Activated CD4-positive, alpha-beta T cell treated with anti-CD3 and anti-CD28 coated beads, Interleukin-2, Interleukin-4, amounts not matched to agents 100 ng/mL and 50 ng/mL, durations not matched to agents 16 hours and 8 hours (primary cell): ENCODE measurements at regions not wholly inside any gene's neighbourhood (a gene's known extent, or its start where the extent isn't known, plus 50 kb on each side); places are given as distances from the start of the nearest gene placed in this dataset.

ENCODE experiments used
- DNase-seq: peaks from one replicate; pipeline ENCODE4 v3.0.0-alpha.2; 2020; ENCODE audit warnings: low spot score

GRCh38 chr18:10009321-10010144 is 95.7 kb downstream of the VAPA start:
- no peak for DNase-seq

GRCh38 chr18:10010611-10011015 is 96.8 kb downstream of the VAPA start:
- no peak for DNase-seq

- DNase-seq, result no peak
Observed at GRCh38 chr18:10011061-10011460, 97.2 kb downstream of the VAPA start.

DNA sequence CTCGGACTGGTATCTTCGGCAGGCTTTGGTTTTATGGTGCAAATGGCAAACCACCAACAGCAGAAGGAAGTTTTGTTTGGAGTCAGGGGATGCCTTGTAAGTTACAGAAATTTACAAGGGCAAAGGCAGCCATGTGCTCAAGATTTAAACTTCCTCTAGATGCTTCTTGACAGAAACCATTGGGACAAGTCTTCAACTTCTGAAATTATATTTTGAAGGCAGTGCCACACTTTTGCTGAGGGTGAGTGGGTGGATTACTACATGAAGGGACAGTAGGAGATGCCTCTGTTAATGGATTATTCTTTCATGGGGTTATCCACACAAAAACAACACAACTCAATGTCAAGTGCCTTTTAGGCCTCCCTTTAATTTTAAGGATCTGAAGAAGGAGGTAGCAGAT is 97.9 kb downstream of the VAPA start:
- no peak for DNase-seq

DNA sequence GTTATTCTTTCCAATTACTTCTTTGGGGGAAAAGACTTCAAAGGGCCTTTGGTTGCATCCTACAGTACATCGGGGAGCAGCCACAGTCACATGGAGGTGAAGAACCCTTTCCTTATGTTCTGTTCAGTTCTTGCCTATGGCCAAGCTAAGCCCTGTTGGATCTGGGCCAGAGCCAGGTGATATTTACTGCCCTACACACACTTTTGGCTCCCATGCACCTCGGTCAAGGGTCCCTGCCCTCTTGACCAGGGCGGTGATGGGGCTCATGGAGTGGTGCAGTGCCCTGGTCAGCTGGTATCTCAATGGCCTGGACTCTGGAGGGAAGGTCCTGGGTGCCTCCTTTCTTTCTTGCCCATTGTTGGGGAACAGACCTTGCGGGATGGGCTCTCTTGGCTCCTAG is 98.7 kb downstream of the VAPA start:
- no peak for DNase-seq

DNA sequence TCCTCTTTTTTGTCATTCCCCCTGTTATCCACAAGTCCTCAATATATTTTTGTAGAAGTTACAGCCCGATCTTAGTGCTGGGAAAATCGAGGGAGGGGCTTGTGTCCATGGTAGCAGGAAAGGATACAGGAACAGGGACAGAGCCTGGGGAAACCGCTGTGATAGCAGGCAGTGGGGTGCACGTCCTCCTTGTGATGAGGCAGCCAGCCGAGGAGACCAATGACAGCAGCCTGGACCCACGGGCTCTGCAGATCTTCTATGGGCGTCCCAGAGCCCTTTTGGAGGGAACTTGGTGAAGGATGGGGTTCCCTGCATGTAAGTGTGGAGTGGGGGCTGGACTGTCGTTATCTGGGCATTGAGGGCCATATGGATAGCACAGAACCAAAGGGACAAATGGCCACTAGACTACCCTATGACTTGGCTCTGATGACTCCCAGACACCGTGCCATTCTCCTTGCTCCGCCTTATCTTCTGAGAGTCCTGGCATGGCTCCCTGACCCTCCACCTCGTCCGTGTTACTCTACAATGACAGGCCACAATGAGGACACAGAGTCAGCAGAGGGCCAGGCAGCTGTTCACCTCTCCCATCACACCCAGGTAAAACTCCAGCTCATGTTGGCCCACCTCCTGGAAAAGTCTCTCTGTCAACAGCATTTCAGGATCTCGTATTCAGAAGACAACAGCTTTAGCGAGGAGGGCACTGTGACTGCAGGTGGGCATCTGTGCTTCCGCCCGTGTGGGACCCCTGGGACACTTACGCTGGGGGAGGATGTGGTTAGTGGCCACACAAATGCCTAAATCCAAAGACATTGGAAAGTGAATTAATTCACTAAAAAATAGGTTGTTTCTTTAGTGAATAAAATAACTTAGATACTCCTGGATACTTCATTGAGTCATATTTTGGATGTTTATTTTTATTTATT is 100.1 kb downstream of the VAPA start:
- no peak for DNase-seq

GRCh38 chr18:10015288-10015701 is 101.5 kb downstream of the VAPA start:
- no peak for DNase-seq

GRCh38 chr18:10015941-10016819 is 102.4 kb downstream of the VAPA start:
- DNase-seq, result no peak

GRCh38 chr18:10017043-10017442 is 103.2 kb downstream of the VAPA start:
- DNase-seq, result no peak

- no peak for DNase-seq
Observed at GRCh38 chr18:10018289-10018688, 104.5 kb downstream of the VAPA start.

- DNase-seq, result no peak
Observed at GRCh38 chr18:10020171-10020570, 106.4 kb downstream of the VAPA start.

GRCh38 chr18:10022365-10022764 is 108.5 kb downstream of the VAPA start:
- DNase-seq, result no peak

GRCh38 chr18:10023853-10024570 is 110.2 kb downstream of the VAPA start:
- DNase-seq, result no peak

- no peak for DNase-seq
Observed at GRCh38 chr18:10025711-10026670, 112.2 kb downstream of the VAPA start.

- DNase-seq, result no peak
Observed at GRCh38 chr18:10027031-10027430, 113.2 kb downstream of the VAPA start.

DNA sequence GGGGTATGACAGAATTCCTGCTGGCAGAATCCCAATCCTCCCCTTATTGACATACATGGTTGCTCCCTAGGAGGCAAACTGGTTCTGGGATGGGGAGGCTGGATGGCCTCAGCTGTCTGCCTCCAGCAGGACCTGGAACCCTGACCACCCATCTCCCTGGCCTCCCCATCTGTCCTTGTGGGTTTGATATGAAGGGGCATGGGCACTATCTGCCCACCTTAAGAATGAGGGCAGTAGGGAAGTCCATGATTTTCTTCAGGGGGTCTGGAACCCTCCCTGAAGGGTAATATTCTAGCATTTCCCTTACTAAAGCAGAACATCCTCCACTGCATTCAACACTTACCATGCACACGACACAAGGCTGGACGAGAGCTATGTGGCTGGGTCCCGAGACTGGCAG is 113.6 kb downstream of the VAPA start:
- DNase-seq, result no peak

DNA sequence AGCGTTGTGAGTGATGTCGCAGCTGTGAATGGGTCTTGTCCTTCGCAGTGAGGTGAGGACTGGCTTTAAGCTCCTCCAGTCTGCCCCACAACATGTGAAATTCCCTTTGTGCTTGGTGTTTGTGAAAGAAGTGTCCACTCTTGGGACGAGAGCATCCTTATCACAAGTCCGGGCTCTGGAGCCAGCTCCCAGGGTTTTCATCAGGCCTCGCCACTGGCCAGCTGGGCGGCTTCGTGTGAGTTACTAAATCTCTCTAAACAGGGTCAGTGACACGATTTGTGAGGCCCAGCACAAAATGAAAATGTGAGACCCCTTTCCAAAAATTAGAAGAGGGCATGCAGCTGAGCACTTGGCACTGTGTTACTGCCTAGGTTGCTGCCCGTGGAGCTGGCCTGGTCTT is 115.9 kb downstream of the VAPA start:
- DNase-seq, result no peak

- DNase-seq, result no peak
Observed at GRCh38 chr18:10030816-10031541, 117.2 kb downstream of the VAPA start.

DNA sequence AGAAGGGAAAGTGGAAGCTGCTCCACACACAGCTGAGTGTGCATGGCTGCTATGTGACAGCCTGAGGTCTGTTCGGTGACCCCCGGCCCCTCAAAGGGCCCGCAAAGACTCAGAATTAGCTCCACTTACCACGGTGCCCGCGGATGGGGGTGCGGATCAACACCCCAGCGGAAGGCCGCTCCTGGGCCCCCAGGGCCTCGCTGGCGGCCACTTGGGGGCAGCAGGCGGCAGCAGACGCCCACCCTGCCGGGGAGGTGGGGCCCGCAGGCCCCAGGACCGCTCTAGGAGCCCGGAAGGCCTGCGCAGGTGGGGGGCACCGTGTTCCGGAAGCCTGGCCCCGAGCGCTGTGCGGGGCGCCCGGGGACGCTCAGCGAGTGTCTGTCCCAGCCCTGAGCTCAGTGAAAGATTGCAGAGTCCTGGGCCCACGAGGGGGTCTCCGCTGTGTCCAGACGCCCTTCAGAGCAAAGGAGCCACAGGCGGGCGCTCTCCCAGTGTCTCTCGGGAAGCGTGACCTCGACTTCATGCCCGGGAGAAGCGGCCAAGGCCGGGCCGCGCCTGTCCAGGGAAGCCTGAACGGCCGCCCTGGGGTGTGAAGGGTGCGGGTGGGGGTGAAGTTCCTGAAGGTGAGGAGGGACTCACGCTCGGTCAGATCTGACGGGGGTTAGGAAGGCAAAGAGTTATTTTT is 118.7 kb downstream of the VAPA start:
- DNase-seq, result no peak
